ENCODE measurements at regions not wholly inside any gene's neighbourhood (a gene's known extent, or its start where the extent isn't known, plus 50 kb on each side); places are given as distances from the start of the nearest gene placed in this dataset.
"Not testable (repeated sequence)": the region's sequence is repeated elsewhere in the genome, so short reads cannot be mapped to it uniquely, and the experiment has no call there.

- H3K4me1 Mint-ChIP-seq; H3K27ac Mint-ChIP-seq; H3K36me3 Mint-ChIP-seq (ENCODE audit: low read depth); H3K4me1 ChIP-seq (ENCODE audit: control insufficient read depth, insufficient read depth, low read length); DNase-seq; H3K4me3 ChIP-seq (ENCODE audit: low read length); H3K36me3 ChIP-seq (ENCODE audit: control insufficient read depth, insufficient read depth, low read length); H3K9ac ChIP-seq (ENCODE audit: extremely low read depth, low read length, poor library complexity, severe bottlenecking); H3K4me3 Mint-ChIP-seq; H3K27me3 Mint-ChIP-seq (ENCODE audit: insufficient read depth); H3K27ac ChIP-seq (ENCODE audit: low read depth, low read length); H3K9me3 ChIP-seq (ENCODE audit: control insufficient read depth, low read length); H3K27me3 ChIP-seq (ENCODE audit: control insufficient read depth, insufficient read depth, low read length, poor library complexity, severe bottlenecking): not testable (repeated sequence)
- H3K9me3 Mint-ChIP-seq: peaks cover 68% of the 10 kb centered on the region
- 68 to 73% methylated on average over 2 to 3 of the region's 3 CpGs for WGBS, 2 experiments (ENCODE audit: insufficient coverage in 1 of 2, insufficient read length in 1 of 2)
- peak; percentile 63 for TF ChIP-seq CTCF (conservative IDR thresholded peaks at IDR 0.05)
These were observed 146.4 kb upstream of the API5 start for GRCh38 chr11:43165393-43165792.

- 95% methylated on average over 2 of the region's 2 CpGs; no CpG with 5 or more reads in 1 of the 2 experiments for WGBS, 2 experiments (ENCODE audit: insufficient coverage in 1 of 2, insufficient read length in 1 of 2)
- DNase-seq; H3K36me3 ChIP-seq (ENCODE audit: control insufficient read depth, insufficient read depth, low read length); H3K27ac Mint-ChIP-seq; H3K36me3 Mint-ChIP-seq (ENCODE audit: low read depth); H3K4me3 Mint-ChIP-seq; H3K9ac ChIP-seq (ENCODE audit: extremely low read depth, low read length, poor library complexity, severe bottlenecking); H3K27ac ChIP-seq (ENCODE audit: low read depth, low read length); H3K27me3 ChIP-seq (ENCODE audit: control insufficient read depth, insufficient read depth, low read length, poor library complexity, severe bottlenecking); H3K4me1 ChIP-seq (ENCODE audit: control insufficient read depth, insufficient read depth, low read length); H3K4me3 ChIP-seq (ENCODE audit: low read length); H3K27me3 Mint-ChIP-seq (ENCODE audit: insufficient read depth); H3K9me3 ChIP-seq (ENCODE audit: control insufficient read depth, low read length); H3K4me1 Mint-ChIP-seq: not testable (repeated sequence)
- peaks cover 70% of the 10 kb centered on the region for H3K9me3 Mint-ChIP-seq
These were observed 143.6 kb upstream of the API5 start for GRCh38 chr11:43168241-43168640.

GRCh38 chr11:43172477-43172876 lies 139.3 kb upstream of the API5 start:
- H3K36me3 Mint-ChIP-seq (ENCODE audit: low read depth): peaks cover 2% of the 10 kb centered on the region
- no peak for DNase-seq
- H3K36me3 ChIP-seq (ENCODE audit: control insufficient read depth, insufficient read depth, low read length): no peaks in the 10 kb centered on the region
- no peak overlapping the region for H3K4me3 Mint-ChIP-seq
- WGBS, 2 experiments (ENCODE audit: insufficient coverage in 1 of 2, insufficient read length in 1 of 2): 81 to 100% methylated on average over 1 to 2 of the region's 2 CpGs
- H3K27ac Mint-ChIP-seq: no peak overlapping the region
- H3K9ac ChIP-seq (ENCODE audit: extremely low read depth, low read length, poor library complexity, severe bottlenecking): no peak overlapping the region
- no peak for TF ChIP-seq CTCF (conservative IDR thresholded peaks at IDR 0.05)
- H3K4me1 ChIP-seq (ENCODE audit: control insufficient read depth, insufficient read depth, low read length): no peaks in the 10 kb centered on the region
- no peaks in the 10 kb centered on the region for H3K27me3 ChIP-seq (ENCODE audit: control insufficient read depth, insufficient read depth, low read length, poor library complexity, severe bottlenecking)
- no peaks in the 10 kb centered on the region for H3K4me1 Mint-ChIP-seq
- H3K4me3 ChIP-seq (ENCODE audit: low read length): no peak overlapping the region
- H3K27ac ChIP-seq (ENCODE audit: low read depth, low read length): no peak overlapping the region
- H3K9me3 Mint-ChIP-seq: peaks cover 62% of the 10 kb centered on the region
- no peaks in the 10 kb centered on the region for H3K9me3 ChIP-seq (ENCODE audit: control insufficient read depth, low read length)
- H3K27me3 Mint-ChIP-seq (ENCODE audit: insufficient read depth): no peaks in the 10 kb centered on the region

DNA sequence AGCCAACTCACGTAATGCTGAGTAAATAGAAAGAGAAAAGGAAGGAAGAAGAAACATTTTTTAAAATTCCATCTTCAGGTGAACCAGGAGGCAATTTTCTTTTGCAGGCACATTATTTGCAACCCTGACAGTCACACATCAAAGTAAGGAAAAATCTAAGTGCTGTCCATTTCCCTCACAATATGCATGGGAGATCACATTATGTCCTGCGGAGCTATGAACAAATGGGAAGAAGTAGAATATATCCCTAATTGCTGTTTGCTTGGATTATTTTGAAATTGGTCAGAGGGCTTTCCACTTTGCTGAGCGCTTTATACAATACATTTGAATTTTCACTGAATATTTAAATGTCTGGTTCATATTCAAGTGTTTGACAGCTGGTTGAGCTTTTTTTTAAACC lies 133.8 kb upstream of the API5 start:
- TF ChIP-seq CTCF (conservative IDR thresholded peaks at IDR 0.05): no peak
- no peaks in the 10 kb centered on the region for H3K9me3 ChIP-seq (ENCODE audit: control insufficient read depth, low read length)
- H3K27ac Mint-ChIP-seq: no peak overlapping the region
- no peaks in the 10 kb centered on the region for H3K27me3 Mint-ChIP-seq (ENCODE audit: insufficient read depth)
- H3K9ac ChIP-seq (ENCODE audit: extremely low read depth, low read length, poor library complexity, severe bottlenecking): no peak overlapping the region
- no peaks in the 10 kb centered on the region for H3K36me3 Mint-ChIP-seq (ENCODE audit: low read depth)
- DNase-seq: no peak
- H3K4me1 Mint-ChIP-seq: no peaks in the 10 kb centered on the region
- no peak overlapping the region for H3K4me3 ChIP-seq (ENCODE audit: low read length)
- 91% methylated on average over 1 of the region's 3 CpGs; no CpG with 5 or more reads in 1 of the 2 experiments for WGBS, 2 experiments (ENCODE audit: insufficient coverage in 1 of 2, insufficient read length in 1 of 2)
- H3K27ac ChIP-seq (ENCODE audit: low read depth, low read length): no peak overlapping the region
- peaks cover 42% of the 10 kb centered on the region for H3K9me3 Mint-ChIP-seq
- no peaks in the 10 kb centered on the region for H3K36me3 ChIP-seq (ENCODE audit: control insufficient read depth, insufficient read depth, low read length)
- no peaks in the 10 kb centered on the region for H3K4me1 ChIP-seq (ENCODE audit: control insufficient read depth, insufficient read depth, low read length)
- H3K27me3 ChIP-seq (ENCODE audit: control insufficient read depth, insufficient read depth, low read length, poor library complexity, severe bottlenecking): no peaks in the 10 kb centered on the region
- no peak overlapping the region for H3K4me3 Mint-ChIP-seq

DNA sequence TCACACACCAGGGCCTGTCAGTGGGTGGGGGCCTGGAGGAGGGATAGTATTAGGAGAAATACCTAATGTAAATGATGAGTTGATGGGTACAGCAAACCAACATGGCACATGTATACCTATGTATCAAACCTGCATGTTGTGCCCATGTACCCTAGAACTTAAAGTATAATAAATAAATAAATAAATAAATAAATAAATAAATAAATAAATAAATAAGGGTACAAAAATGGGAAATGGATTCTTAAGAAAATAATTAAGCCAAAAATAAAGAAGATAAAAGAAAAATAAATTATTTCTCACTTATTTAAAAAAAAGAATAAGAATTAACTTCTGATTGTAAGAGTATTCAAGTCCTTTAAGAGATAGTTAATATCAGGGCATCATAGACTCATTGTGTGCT lies 117.3 kb upstream of the API5 start:
- H3K4me3 ChIP-seq (ENCODE audit: low read length); H3K9ac ChIP-seq (ENCODE audit: extremely low read depth, low read length, poor library complexity, severe bottlenecking); H3K36me3 Mint-ChIP-seq (ENCODE audit: low read depth); H3K27ac ChIP-seq (ENCODE audit: low read depth, low read length); H3K4me1 ChIP-seq (ENCODE audit: control insufficient read depth, insufficient read depth, low read length); H3K4me1 Mint-ChIP-seq; H3K4me3 Mint-ChIP-seq; DNase-seq; H3K9me3 ChIP-seq (ENCODE audit: control insufficient read depth, low read length); H3K27me3 ChIP-seq (ENCODE audit: control insufficient read depth, insufficient read depth, low read length, poor library complexity, severe bottlenecking); H3K27me3 Mint-ChIP-seq (ENCODE audit: insufficient read depth); H3K27ac Mint-ChIP-seq; H3K36me3 ChIP-seq (ENCODE audit: control insufficient read depth, insufficient read depth, low read length): not testable (repeated sequence)
- peaks cover 18% of the 10 kb centered on the region for H3K9me3 Mint-ChIP-seq
